Neural cell (in vitro differentiated cells): ENCODE measurements at regions not wholly inside any gene's neighbourhood (a gene's known extent, or its start where the extent isn't known, plus 50 kb on each side); places are given as distances from the start of the nearest gene placed in this dataset.

Experiments
- H2AFZ ChIP-seq: fragments of 200-600, 300-800 bp; sonication (generic), shearing (Covaris generic); 2 replicates; pipeline ENCODE4 v1.6.0; 2014; ENCODE audit warnings: low read depth, mild to moderate bottlenecking, antibody characterized with exemption, low read length, moderate library complexity
- H3F3A ChIP-seq: fragments of 200-600 bp; shearing (Covaris generic); 2 replicates; pipeline ENCODE4 v1.6.1; 2016; ENCODE audit warnings: mild to moderate bottlenecking, moderate library complexity, mixed read lengths, antibody characterized with exemption, low read length; ENCODE audit not compliant: insufficient read depth, poor library complexity, severe bottlenecking
- H3K27ac ChIP-seq: fragments of 200-600, 300-800 bp; sonication (generic), shearing (Covaris generic); 2 replicates; pipeline ENCODE4 v1.5.1; 2014; ENCODE audit warnings: mild to moderate bottlenecking, low read length, moderate library complexity
- H3K27me3 ChIP-seq: fragments of 300-800, 200-600 bp; sonication (generic), shearing (Covaris generic); 2 replicates; pipeline ENCODE4 v1.6.0; 2014; ENCODE audit warnings: mild to moderate bottlenecking, low read depth, low read length, moderate library complexity; ENCODE audit not compliant: insufficient read depth
- H3K36me3 ChIP-seq: fragments of 300-800, 200-600 bp; sonication (generic), shearing (Covaris generic); 2 replicates; pipeline ENCODE4 v1.5.1; 2014; ENCODE audit warnings: mild to moderate bottlenecking, antibody characterized with exemption, low read length, moderate library complexity; ENCODE audit not compliant: insufficient read depth
- H3K4me2 ChIP-seq: fragments of 300-800, 200-600 bp; sonication (generic), shearing (Covaris generic); 2 replicates; pipeline ENCODE4 v1.6.0; 2014; ENCODE audit warnings: mild to moderate bottlenecking, low read length
- H3K4me3 ChIP-seq: fragments of 300-800, 200-600 bp; sonication (generic), shearing (Covaris generic); 2 replicates; pipeline ENCODE4 v1.5.1; 2014; ENCODE audit warnings: mild to moderate bottlenecking, low read length, moderate library complexity
- H3K79me2 ChIP-seq: fragments of 200-600 bp; shearing (Covaris generic); replicated peaks from 2 replicates; pipeline ENCODE4 v1.6.0; 2014; ENCODE audit warnings: mild to moderate bottlenecking, low read length, moderate library complexity; ENCODE audit not compliant: insufficient read depth
- H3K9ac ChIP-seq: fragments of 300-800, 200-600 bp; sonication (generic), shearing (Covaris generic); 2 replicates; pipeline ENCODE4 v1.6.1; 2016; ENCODE audit warnings: mild to moderate bottlenecking, low read length, mixed read lengths
- H3K9me2 ChIP-seq: fragments of 200-600 bp; shearing (Covaris generic); 2 replicates; pipeline ENCODE4 v1.6.1; 2016; ENCODE audit warnings: mild to moderate bottlenecking, low read length, mixed read lengths; ENCODE audit not compliant: insufficient read depth
- H3K9me3 ChIP-seq: fragments of 200-600, 300-800 bp; sonication (generic), shearing (Covaris generic); 2 replicates; pipeline ENCODE4 v1.6.1; 2016; ENCODE audit warnings: mild to moderate bottlenecking, mixed run types, low read length, moderate library complexity, mixed read lengths
- H4K20me1 ChIP-seq: fragments of 200-600 bp; shearing (Covaris generic); 2 replicates; pipeline ENCODE4 v1.6.1; 2016; ENCODE audit warnings: mild to moderate bottlenecking, mixed run types; ENCODE audit not compliant: insufficient read depth
- EP300 ChIP-seq: fragments of 450-650 bp; conservative IDR thresholded peaks from 2 replicates; pipeline ENCODE4 v1.6.1; 2014; ENCODE audit warnings: antibody characterized with exemption, mild to moderate bottlenecking, moderate library complexity; ENCODE audit not compliant: poor library complexity, severe bottlenecking
- EZH2 ChIP-seq: fragments of 200-600, 300-800 bp; shearing (Covaris generic), sonication (generic); IDR thresholded peaks from 2 replicates; pipeline ENCODE4 v1.6.1; 2014; ENCODE audit warnings: antibody characterized with exemption, low read length, borderline replicate concordance, mild to moderate bottlenecking; ENCODE audit not compliant: insufficient read depth, poor library complexity, severe bottlenecking
- MXI1 ChIP-seq: fragments of 450-650 bp; conservative IDR thresholded peaks from 2 replicates; pipeline ENCODE4 v1.6.1; 2014; ENCODE audit warnings: antibody characterized with exemption, mild to moderate bottlenecking; ENCODE audit not compliant: poor library complexity, severe bottlenecking
- POLR2AphosphoS5 ChIP-seq: IDR thresholded peaks from 2 replicates; pipeline ENCODE4 v1.6.1; 2012
- RAD21 ChIP-seq: fragments of 450-650 bp; conservative IDR thresholded peaks from 2 replicates; pipeline ENCODE4 v1.6.1; 2014; ENCODE audit warnings: antibody characterized with exemption, mild to moderate bottlenecking, moderate library complexity
- SMC3 ChIP-seq: fragments of 450-650 bp; conservative IDR thresholded peaks from 2 replicates; pipeline ENCODE4 v1.6.1; 2014; ENCODE audit warnings: antibody characterized with exemption, mild to moderate bottlenecking, moderate library complexity; ENCODE audit not compliant: poor library complexity
- TAF1 ChIP-seq: IDR thresholded peaks from 2 replicates; pipeline ENCODE4 v1.6.1; 2012; ENCODE audit warnings: low read depth
- TF ChIP-seq, protein P1 (sequence below): IDR thresholded peaks from 2 replicates; pipeline ENCODE4 v1.6.1; 2012; ENCODE audit warnings: borderline replicate concordance
- TF ChIP-seq, protein P2 (sequence below): fragments of 450-650 bp; IDR thresholded peaks from 2 replicates; pipeline ENCODE4 v1.5.1; 2014; ENCODE audit warnings: antibody characterized with exemption, mild to moderate bottlenecking, moderate library complexity; ENCODE audit not compliant: poor library complexity, severe bottlenecking

GRCh38 chr4:1533501-1534064, 127.3 kb upstream of the NKX1-1 start:
- H3K9me3 ChIP-seq = no peaks in the 10 kb centered on the region
- no peaks in the 10 kb centered on the region for H4K20me1 ChIP-seq
- H3K9ac ChIP-seq = no peak overlapping the region
- no peaks in the 10 kb centered on the region for H3F3A ChIP-seq
- H3K27ac ChIP-seq = no peak overlapping the region
- peaks cover 7% of the 10 kb centered on the region for H3K27me3 ChIP-seq
- no peak overlapping the region for H3K4me2 ChIP-seq
- no peaks in the 10 kb centered on the region for H3K9me2 ChIP-seq
- H3K36me3 ChIP-seq = no peaks in the 10 kb centered on the region
- no peak overlapping the region for H3K4me3 ChIP-seq
- TF ChIP-seq TAF1 (no peak), MXI1 (no peak), EZH2 (no peak), SMC3 (no peak), POLR2AphosphoS5 (no peak), RAD21 (no peak), EP300 (no peak)
- TF ChIP-seq, protein P1, sequence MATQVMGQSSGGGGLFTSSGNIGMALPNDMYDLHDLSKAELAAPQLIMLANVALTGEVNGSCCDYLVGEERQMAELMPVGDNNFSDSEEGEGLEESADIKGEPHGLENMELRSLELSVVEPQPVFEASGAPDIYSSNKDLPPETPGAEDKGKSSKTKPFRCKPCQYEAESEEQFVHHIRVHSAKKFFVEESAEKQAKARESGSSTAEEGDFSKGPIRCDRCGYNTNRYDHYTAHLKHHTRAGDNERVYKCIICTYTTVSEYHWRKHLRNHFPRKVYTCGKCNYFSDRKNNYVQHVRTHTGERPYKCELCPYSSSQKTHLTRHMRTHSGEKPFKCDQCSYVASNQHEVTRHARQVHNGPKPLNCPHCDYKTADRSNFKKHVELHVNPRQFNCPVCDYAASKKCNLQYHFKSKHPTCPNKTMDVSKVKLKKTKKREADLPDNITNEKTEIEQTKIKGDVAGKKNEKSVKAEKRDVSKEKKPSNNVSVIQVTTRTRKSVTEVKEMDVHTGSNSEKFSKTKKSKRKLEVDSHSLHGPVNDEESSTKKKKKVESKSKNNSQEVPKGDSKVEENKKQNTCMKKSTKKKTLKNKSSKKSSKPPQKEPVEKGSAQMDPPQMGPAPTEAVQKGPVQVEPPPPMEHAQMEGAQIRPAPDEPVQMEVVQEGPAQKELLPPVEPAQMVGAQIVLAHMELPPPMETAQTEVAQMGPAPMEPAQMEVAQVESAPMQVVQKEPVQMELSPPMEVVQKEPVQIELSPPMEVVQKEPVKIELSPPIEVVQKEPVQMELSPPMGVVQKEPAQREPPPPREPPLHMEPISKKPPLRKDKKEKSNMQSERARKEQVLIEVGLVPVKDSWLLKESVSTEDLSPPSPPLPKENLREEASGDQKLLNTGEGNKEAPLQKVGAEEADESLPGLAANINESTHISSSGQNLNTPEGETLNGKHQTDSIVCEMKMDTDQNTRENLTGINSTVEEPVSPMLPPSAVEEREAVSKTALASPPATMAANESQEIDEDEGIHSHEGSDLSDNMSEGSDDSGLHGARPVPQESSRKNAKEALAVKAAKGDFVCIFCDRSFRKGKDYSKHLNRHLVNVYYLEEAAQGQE = no peak
- TF ChIP-seq, protein P2, sequence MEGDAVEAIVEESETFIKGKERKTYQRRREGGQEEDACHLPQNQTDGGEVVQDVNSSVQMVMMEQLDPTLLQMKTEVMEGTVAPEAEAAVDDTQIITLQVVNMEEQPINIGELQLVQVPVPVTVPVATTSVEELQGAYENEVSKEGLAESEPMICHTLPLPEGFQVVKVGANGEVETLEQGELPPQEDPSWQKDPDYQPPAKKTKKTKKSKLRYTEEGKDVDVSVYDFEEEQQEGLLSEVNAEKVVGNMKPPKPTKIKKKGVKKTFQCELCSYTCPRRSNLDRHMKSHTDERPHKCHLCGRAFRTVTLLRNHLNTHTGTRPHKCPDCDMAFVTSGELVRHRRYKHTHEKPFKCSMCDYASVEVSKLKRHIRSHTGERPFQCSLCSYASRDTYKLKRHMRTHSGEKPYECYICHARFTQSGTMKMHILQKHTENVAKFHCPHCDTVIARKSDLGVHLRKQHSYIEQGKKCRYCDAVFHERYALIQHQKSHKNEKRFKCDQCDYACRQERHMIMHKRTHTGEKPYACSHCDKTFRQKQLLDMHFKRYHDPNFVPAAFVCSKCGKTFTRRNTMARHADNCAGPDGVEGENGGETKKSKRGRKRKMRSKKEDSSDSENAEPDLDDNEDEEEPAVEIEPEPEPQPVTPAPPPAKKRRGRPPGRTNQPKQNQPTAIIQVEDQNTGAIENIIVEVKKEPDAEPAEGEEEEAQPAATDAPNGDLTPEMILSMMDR = no peak
- H3K79me2 ChIP-seq = no peaks in the 10 kb centered on the region
- no peak overlapping the region for H2AFZ ChIP-seq

GRCh38 chr4:1532549-1533395, 126.5 kb upstream of the NKX1-1 start:
- Histone ChIP-seq H4K20me1 (no peaks in the 10 kb centered on the region), H3K4me3 (no peak overlapping the region), H3K4me2 (no peak overlapping the region), H3K9ac (no peak overlapping the region), H3K79me2 (no peaks in the 10 kb centered on the region), H3K27me3 (peaks cover 13% of the 10 kb centered on the region), H2AFZ (no peak overlapping the region), H3K27ac (no peak overlapping the region), H3F3A (no peaks in the 10 kb centered on the region), H3K9me3 (no peaks in the 10 kb centered on the region), H3K36me3 (no peaks in the 10 kb centered on the region), H3K9me2 (no peaks in the 10 kb centered on the region)
- TF ChIP-seq EP300 = no peak
- TF ChIP-seq, protein P2 = no peak
- TF ChIP-seq RAD21 = no peak
- TF ChIP-seq, protein P1 = no peak
- TF ChIP-seq TAF1 = no peak
- no peak for TF ChIP-seq EZH2
- TF ChIP-seq POLR2AphosphoS5 = no peak
- TF ChIP-seq SMC3 = no peak
- TF ChIP-seq MXI1 = no peak
